HL-60/S4 treated with phorbol 12-myristate 13-acetate at 8.2 ng/mL for 4 days and 3 days (cell line): ENCODE measurements at regions not wholly inside any gene's neighbourhood (a gene's known extent, or its start where the extent isn't known, plus 50 kb on each side); places are given as distances from the start of the nearest gene placed in this dataset.

ENCODE experiments used
- in situ Hi-C: fragments of 300-500 bp; cut with MboI; formaldehyde crosslinking; loops from 2 replicates; pipeline ENCODE4 v1.15.0; 2022; ENCODE audit warnings: low sequenced_read_pairs

GRCh38 chrX:20352935-20353336, 86.2 kb upstream of the RPS6KA3 start:
- in situ Hi-C loops: no loop called here

GRCh38 chrX:20352504-20352903, 85.8 kb upstream of the RPS6KA3 start:
- in situ Hi-C loops: no loop called here

DNA sequence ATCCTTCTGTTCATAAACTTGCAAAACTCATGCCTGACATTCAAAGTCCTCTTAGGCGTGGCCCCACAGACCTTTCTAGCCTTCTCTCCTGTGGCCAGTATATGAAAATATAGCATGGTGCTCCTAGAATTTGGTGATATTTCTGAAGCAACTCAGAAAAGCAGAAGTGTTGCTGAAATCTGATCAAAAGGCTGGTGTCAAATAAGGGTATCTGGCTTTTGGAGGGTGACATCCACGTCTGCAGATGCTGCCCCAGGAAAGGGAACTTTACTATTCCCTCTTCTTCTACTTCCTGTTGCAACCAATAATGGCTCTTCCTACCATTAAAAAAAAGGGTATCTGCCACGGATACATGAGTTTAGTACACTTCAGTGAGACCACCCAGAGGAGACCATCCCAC, 83.9 kb upstream of the RPS6KA3 start:
- in situ Hi-C loops: no loop called here

DNA sequence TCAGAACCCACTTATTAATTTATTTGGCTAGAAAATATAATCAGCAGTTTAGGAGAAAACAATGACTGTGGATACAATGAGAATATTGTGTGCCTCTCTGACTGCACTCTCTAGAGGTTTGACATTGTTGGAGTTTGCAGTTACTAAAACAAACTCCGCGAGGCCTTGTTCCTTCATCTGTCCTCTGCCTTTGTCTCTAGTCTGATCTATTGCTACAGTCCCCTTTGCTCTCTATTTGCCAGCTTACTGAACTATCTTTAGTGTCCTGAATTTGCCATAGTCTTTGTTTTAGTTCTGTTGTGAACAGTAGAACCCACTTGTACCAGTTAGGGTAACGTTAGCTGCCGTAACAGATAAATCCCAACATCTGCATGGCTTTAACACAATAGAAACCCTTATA, 81.4 kb upstream of the RPS6KA3 start:
- in situ Hi-C loops: no loop called here

- in situ Hi-C loops: no loop called here
Measured at GRCh38 chrX:20347481-20347880, 80.8 kb upstream of the RPS6KA3 start.

- in situ Hi-C loops: no loop called here
Measured at GRCh38 chrX:20333672-20334071, 67.0 kb upstream of the RPS6KA3 start.

DNA sequence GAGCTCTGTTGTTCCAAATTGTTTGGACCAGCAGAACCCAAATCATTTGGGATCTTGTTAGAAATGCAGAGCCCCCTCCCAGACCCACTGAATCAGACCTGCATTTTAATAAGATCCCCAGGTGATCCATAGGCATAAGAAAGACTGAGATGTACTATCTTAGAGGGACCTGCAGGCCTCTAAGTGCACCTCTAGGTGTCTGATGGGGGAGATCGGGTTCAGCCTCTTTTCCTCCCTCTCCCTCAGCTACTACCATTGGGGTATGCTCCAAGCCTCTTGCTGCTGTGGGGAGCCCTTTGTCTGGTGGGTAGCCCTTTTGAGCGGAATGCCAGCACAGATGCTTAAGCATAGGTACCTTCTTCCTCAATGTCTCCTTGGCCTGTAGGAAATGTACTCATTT, 63.8 kb upstream of the RPS6KA3 start:
- in situ Hi-C loops: no loop called here

DNA sequence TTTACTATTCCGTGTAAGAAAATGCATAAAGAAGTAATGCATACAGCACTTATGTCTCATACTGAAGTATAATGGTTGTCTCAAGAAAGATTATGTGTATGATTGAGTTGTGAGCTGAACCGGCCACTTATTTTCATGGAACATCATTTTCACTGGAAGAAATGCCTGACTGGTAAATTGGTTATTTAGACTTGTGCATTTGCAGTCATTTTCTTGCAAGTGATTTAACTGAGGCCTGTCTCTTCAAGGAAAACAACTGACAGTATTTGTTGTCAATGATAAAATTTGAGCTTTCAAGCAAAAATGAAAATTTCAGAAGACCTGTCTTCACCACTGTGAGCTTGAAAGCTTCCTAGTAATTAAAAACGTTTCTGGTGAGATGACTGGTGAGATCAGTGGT, 62.7 kb upstream of the RPS6KA3 start:
- in situ Hi-C loops: no loop called here

DNA sequence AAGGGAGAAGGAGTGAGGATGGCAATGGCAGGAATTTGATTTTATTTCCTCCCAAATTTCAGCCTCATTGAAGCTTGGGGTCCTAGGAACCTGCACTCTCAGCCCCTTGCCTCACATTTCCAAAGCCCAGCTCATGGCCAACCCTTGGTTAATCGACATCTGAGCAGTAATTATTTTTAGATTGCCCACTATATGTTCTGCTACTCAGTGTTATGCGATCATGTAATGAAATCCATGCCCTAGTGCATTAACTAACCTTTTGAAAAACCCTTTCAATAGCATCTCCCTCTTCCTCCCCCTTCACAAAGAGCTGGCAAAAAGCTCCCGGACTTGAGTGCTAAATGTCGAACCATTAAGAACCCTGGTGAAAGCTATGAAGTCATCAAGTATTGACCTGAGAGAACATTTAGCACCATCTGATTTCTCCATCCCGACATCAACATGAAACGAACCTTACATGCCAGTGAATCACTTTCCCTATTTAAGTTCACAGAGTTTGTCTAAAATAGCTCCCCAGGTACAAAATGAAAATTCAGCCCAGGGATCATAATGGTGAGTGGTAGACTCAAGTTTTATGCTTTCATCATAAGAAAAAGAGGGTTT, 59.2 kb upstream of the RPS6KA3 start:
- in situ Hi-C loops: no loop called here

DNA sequence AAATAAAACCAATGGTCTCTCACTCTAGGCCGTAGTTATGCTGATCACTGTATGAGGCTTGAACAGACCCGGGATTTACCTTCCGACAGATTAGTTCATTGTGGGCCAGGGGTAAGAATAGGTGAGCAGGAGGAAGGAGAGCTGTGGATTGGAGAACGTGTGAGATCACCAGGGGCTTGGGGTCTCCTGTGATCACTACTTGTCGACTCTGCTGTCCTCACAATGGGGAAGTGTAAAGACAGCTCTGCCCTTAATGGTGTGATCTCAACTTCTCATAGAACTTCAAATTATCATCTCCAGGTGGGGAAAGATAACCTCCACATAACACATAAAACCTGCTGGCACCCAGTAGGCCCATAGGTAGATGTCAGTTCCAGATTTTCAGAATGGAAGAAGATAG, 56.2 kb upstream of the RPS6KA3 start:
- in situ Hi-C loops: no loop called here

DNA sequence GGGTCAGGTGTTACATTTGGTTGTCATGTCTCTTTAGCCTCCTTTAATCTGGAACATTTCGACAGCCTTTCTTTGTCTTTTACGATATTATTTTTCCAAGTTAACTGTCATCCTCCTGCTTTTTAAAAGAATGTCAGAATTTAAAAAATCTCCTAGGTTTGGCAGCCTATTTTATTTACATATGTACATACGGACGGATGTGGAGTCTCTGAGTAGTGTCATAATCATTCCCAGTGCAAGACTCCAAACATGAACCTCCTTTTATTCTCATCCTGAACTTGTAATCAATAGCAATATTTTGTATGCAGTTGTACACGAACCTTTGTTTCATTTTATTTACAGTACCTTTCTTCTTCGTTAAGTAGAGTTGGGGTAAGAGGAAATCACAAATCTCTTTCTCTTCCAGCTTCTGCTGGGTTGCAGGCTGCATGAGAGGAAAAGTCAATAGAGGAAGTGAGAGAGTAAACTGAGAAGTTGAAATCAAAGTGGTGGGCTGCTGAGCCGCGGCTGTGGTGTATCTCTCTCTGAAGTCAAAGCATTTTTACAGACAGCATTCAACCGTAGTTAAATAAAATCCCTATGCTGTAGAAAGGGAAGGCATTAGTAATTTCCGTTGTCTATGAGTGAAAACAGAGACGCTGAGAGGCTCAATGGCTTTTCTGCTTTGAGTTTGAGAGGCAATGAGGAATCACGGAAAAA, 53.9 kb upstream of the RPS6KA3 start:
- in situ Hi-C loops: no loop called here

DNA sequence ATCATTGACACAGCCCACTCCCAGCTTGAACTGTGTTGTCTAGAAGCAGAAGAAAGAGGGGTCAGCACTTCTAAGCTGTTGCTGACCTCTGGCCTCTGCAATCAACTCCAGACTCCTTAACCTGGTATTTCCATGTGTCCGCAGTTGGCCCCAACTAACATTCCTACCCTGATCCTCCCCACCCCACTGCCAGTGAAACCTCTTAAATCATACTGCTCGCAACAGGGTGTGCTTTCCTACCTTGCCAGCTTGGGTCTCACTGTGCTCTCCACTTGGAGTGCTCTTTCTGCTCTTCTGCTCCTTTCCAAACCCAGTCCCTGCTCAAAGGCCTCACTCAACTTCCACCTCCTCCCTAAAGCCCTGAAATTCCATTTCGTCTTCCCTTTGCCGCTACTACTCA, 52.3 kb upstream of the RPS6KA3 start:
- in situ Hi-C loops: no loop called here

GRCh38 chrX:20317873-20318272, 51.2 kb upstream of the RPS6KA3 start:
- in situ Hi-C loops: no loop called here
